ENCODE measurements at regions not wholly inside any gene's neighbourhood (a gene's known extent, or its start where the extent isn't known, plus 50 kb on each side); places are given as distances from the start of the nearest gene placed in this dataset.

- no CpG with 5 or more reads among the region's 2 CpGs for WGBS (ENCODE audit: insufficient coverage)
- H3K4me1 Mint-ChIP-seq: no peaks in the 10 kb centered on the region
- ATAC-seq (ENCODE audit: low read depth): no peak
- Histone ChIP-seq H3K36me3 (replicated peaks in 1 of 2; ENCODE audit: control extremely low read depth in 1 of 2, control insufficient read depth in 1 of 2, extremely low read depth in 1 of 2, insufficient read depth in 2 of 2, low read length in 1 of 2) (no peaks in the 10 kb centered on the region), H3K27ac (ENCODE audit: low read length in 2 of 2) (no peak overlapping the region), H3K4me3 (ENCODE audit: control extremely low read depth in 1 of 5, extremely low read depth in 1 of 5, insufficient read depth in 1 of 5, low read depth in 2 of 5, low read length in 4 of 5) (no peak overlapping the region), H3K9ac (ENCODE audit: low read length) (no peak overlapping the region), H3K79me2 (ENCODE audit: control insufficient read depth, insufficient read depth, low read length) (no peaks in the 10 kb centered on the region), H3K4me2 (replicated peaks; ENCODE audit: low read depth, low read length, poor library complexity, severe bottlenecking) (no peak overlapping the region), H2AFZ (ENCODE audit: insufficient read depth, low read depth, low read length, poor library complexity, severe bottlenecking) (no peak overlapping the region), H3K27me3 (replicated peaks in 1 of 4; ENCODE audit: control extremely low read depth in 1 of 4, control insufficient read depth in 3 of 4, insufficient read depth in 4 of 4, low read length in 3 of 4) (peaks cover 0 to 3% (median 0%) of the 10 kb centered on the region in 4 experiments), H3K4me1 (ENCODE audit: control insufficient read depth in 2 of 2, insufficient read depth in 2 of 2, low read length in 2 of 2) (no peaks in the 10 kb centered on the region), H4K20me1 (ENCODE audit: control insufficient read depth, insufficient read depth, low read length, poor library complexity, severe bottlenecking) (no peaks in the 10 kb centered on the region), H3K9me3 (ENCODE audit: control extremely low read depth in 1 of 3, control insufficient read depth in 2 of 3, insufficient read depth in 1 of 3, low read length in 2 of 3) (no peaks in the 10 kb centered on the region)
- DNase-seq: no peak
- H3K9me3 Mint-ChIP-seq (ENCODE audit: insufficient read depth): no peaks in the 10 kb centered on the region
- TF ChIP-seq CTCF (IDR thresholded peaks at IDR 0.05) (no peak), EZH2 (IDR thresholded peaks at IDR 0.05; ENCODE audit: borderline replicate concordance, insufficient read depth, low read depth, low read length, poor library complexity, severe bottlenecking) (no peak)
- intact Hi-C loops (cut with micrococcal nuclease): no loop called here
- CTCF ChIA-PET: interaction anchor here (1.7 kb wide), 1 partner anchor 8 kb away, joined by 7 read pairs; no protein-coding TSS in a partner anchor
- H3K27me3 Mint-ChIP-seq: peaks cover 42% of the 10 kb centered on the region
- no peak overlapping the region for H3K4me3 Mint-ChIP-seq
- POLR2A ChIA-PET: no interaction called here
- no peak overlapping the region for H3K27ac Mint-ChIP-seq
Observed at GRCh38 chr11:27191639-27192038, 151.0 kb downstream of the BBOX1 start.

GRCh38 chr11:27188696-27189095, 148.1 kb downstream of the BBOX1 start:
- H4K20me1 ChIP-seq (ENCODE audit: control insufficient read depth, insufficient read depth, low read length, poor library complexity, severe bottlenecking): no peaks in the 10 kb centered on the region
- no peak for TF ChIP-seq EZH2 (IDR thresholded peaks at IDR 0.05; ENCODE audit: borderline replicate concordance, insufficient read depth, low read depth, low read length, poor library complexity, severe bottlenecking)
- TF ChIP-seq CTCF (IDR thresholded peaks at IDR 0.05): no peak
- intact Hi-C loops (cut with micrococcal nuclease): no loop called here
- no peaks in the 10 kb centered on the region for H3K79me2 ChIP-seq (ENCODE audit: control insufficient read depth, insufficient read depth, low read length)
- Mint-ChIP-seq H3K27me3 (peaks cover 36% of the 10 kb centered on the region), H3K9me3 (ENCODE audit: insufficient read depth) (no peaks in the 10 kb centered on the region), H3K4me3 (no peak overlapping the region), H3K27ac (no peak overlapping the region), H3K4me1 (no peaks in the 10 kb centered on the region)
- no peaks in the 10 kb centered on the region for H3K36me3 ChIP-seq (replicated peaks in 1 of 2; ENCODE audit: control extremely low read depth in 1 of 2, control insufficient read depth in 1 of 2, extremely low read depth in 1 of 2, insufficient read depth in 2 of 2, low read length in 1 of 2)
- H3K4me2 ChIP-seq (replicated peaks; ENCODE audit: low read depth, low read length, poor library complexity, severe bottlenecking): no peak overlapping the region
- H3K9ac ChIP-seq (ENCODE audit: low read length): no peak overlapping the region
- no peaks in the 10 kb centered on the region for H3K4me1 ChIP-seq (ENCODE audit: control insufficient read depth in 2 of 2, insufficient read depth in 2 of 2, low read length in 2 of 2)
- no peak overlapping the region for H2AFZ ChIP-seq (ENCODE audit: insufficient read depth, low read depth, low read length, poor library complexity, severe bottlenecking)
- H3K27me3 ChIP-seq (replicated peaks in 1 of 4; ENCODE audit: control extremely low read depth in 1 of 4, control insufficient read depth in 3 of 4, insufficient read depth in 4 of 4, low read length in 3 of 4): no peaks in the 10 kb centered on the region
- no peak overlapping the region for H3K27ac ChIP-seq (ENCODE audit: low read length in 2 of 2)
- 77% methylated on average over 3 of the region's 5 CpGs for WGBS (ENCODE audit: insufficient coverage)
- H3K4me3 ChIP-seq (ENCODE audit: control extremely low read depth in 1 of 5, extremely low read depth in 1 of 5, insufficient read depth in 1 of 5, low read depth in 2 of 5, low read length in 4 of 5): no peak overlapping the region
- ATAC-seq (ENCODE audit: low read depth) (no peak), DNase-seq (no peak)
- ChIA-PET CTCF (no interaction called here), POLR2A (no interaction called here)
- H3K9me3 ChIP-seq (ENCODE audit: control extremely low read depth in 1 of 3, control insufficient read depth in 2 of 3, insufficient read depth in 1 of 3, low read length in 2 of 3): no peaks in the 10 kb centered on the region

All from B cell (primary cell).